GM18498 (cell line): ENCODE measurements at regions not wholly inside any gene's neighbourhood (a gene's known extent, or its start where the extent isn't known, plus 50 kb on each side); places are given as distances from the start of the nearest gene placed in this dataset.

Source experiments
- ATAC-seq: cut with Tn5 transposase; IDR thresholded peaks from one replicate; pipeline ENCODE4 v1.9.1; 2021; ENCODE audit warnings: mild to moderate bottlenecking, moderate library complexity; ENCODE audit not compliant: unreplicated experiment

- ATAC-seq = no peak
Observed at GRCh38 chr1:23639460-23640095, 52.0 kb upstream of the RPL11 start.

GRCh38 chr1:23638786-23639241 lies 52.8 kb upstream of the RPL11 start:
- ATAC-seq = no peak

GRCh38 chr1:23638188-23638619 lies 53.4 kb upstream of the RPL11 start:
- ATAC-seq = no peak

GRCh38 chr1:23636009-23636408 lies 55.6 kb upstream of the RPL11 start:
- ATAC-seq = no peak

GRCh38 chr1:23634840-23635651 lies 56.6 kb upstream of the RPL11 start:
- no peak for ATAC-seq

GRCh38 chr1:23634518-23634839 lies 57.1 kb upstream of the RPL11 start:
- no peak for ATAC-seq

- no peak for ATAC-seq
Observed at GRCh38 chr1:23632479-23633160, 59.0 kb upstream of the RPL11 start.

- ATAC-seq = no peak
Observed at GRCh38 chr1:23629708-23630290, 61.8 kb upstream of the RPL11 start.

- ATAC-seq = no peak
Observed at GRCh38 chr1:23628951-23629387, 62.6 kb upstream of the RPL11 start.

GRCh38 chr1:23627069-23627735 lies 64.4 kb upstream of the RPL11 start:
- ATAC-seq = no peak

- no peak for ATAC-seq
Observed at GRCh38 chr1:23625929-23626535, 65.6 kb upstream of the RPL11 start.

GRCh38 chr1:23625459-23625858 lies 66.1 kb upstream of the RPL11 start:
- ATAC-seq = no peak

GRCh38 chr1:23624440-23624839 lies 65.1 kb upstream of the ID3 start:
- no peak for ATAC-seq

GRCh38 chr1:23622284-23622683 lies 63.0 kb upstream of the ID3 start:
- no peak for ATAC-seq

GRCh38 chr1:23620605-23621004 lies 61.3 kb upstream of the ID3 start:
- ATAC-seq = no peak

GRCh38 chr1:23619299-23620188 lies 60.2 kb upstream of the ID3 start:
- peak; percentile 73 for ATAC-seq

GRCh38 chr1:23618586-23619083 lies 59.3 kb upstream of the ID3 start:
- no peak for ATAC-seq

GRCh38 chr1:23617084-23617521 lies 57.8 kb upstream of the ID3 start:
- no peak for ATAC-seq

- no peak for ATAC-seq
Observed at GRCh38 chr1:23616292-23616824, 57.1 kb upstream of the ID3 start.
